Stimulated activated CD4-positive, alpha-beta T cell treated with anti-CD3 and anti-CD28 coated beads, Interleukin-2, amount 100 ng/mL, for 4 hours (primary cell): ENCODE measurements at regions not wholly inside any gene's neighbourhood (a gene's known extent, or its start where the extent isn't known, plus 50 kb on each side); places are given as distances from the start of the nearest gene placed in this dataset.
"Not testable (repeated sequence)": the region's sequence is repeated elsewhere in the genome, so short reads cannot be mapped to it uniquely, and the experiment has no call there.

Experiments used
- DNase-seq: peaks from one replicate; pipeline ENCODE4 v3.0.0-alpha.2; 2020; ENCODE audit warnings: low read depth

DNA sequence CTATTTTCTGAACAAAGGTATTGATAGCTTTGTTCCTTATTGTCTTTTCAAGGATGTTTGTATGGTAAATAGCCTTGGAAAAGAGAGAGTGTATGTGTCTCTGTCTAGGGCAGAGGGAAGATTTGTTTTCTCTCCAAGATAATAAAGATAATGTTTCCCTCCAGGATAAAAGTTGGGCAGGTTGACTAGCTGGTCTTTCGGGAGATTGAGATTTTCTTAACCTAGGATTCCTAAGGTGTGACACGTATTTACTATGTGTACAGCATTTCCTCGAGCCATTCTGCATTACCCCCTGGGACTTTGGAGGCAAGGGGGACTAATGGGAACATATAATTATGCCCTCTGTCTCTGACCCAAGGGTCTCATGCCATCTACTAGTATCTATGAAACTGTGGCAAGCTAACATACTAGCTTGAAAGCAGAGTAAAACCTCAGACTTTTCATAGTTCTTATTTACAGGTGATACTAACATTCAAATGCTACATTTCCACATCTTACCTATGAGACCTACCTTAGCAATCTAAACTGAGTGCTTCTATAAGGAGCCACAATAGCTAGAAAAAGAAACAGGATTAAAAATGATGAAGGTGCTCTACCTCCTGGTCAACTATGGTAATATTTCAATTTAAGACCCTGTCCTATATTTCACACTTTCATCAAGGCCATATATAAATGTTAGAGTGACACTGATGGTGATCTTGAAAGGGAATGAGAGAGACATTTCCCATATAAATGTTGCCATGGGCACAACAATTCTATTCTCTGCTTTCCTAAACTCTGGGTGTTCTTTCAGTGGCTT is 252.9 kb upstream of the CBLB start:
- no peak for DNase-seq

DNA sequence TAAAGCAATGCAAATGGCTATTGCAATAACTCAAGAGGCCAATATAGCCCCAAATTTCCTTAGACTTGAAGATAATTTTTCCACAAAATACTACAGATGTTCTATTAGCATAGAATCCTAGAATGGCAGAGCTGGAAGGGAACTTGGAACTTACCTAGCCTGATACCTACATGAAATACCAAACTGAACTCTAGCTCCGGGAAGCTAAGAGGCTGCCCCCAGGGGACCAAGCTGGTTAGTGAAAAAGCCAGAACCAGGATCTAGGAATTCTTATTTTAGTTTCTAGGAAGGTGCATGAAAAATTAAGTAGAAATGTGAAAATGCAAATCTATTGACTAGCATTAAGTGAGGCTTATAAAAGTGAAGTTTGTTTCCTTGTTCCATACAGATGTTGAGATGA is 256.0 kb upstream of the CBLB start:
- no peak for DNase-seq

DNA sequence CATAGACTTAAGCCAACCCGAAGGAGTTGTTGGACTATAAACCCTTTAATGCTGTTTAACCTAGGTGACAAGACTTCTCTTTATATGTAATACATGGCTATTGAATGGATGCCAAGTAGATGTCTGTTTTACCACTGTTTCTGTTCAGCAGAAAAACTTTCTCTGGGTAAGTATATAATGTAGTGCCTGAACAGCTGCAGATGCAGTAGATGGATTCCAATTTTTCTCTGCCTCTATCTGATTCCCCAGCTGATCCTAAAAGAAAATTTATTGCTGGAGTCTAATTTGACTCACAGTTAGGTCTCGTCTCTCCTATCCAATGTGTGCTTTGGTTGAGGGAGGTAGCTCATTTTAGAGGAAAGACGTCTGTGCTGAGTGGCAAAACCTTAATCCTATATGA is 256.5 kb upstream of the CBLB start:
- DNase-seq: no peak

DNA sequence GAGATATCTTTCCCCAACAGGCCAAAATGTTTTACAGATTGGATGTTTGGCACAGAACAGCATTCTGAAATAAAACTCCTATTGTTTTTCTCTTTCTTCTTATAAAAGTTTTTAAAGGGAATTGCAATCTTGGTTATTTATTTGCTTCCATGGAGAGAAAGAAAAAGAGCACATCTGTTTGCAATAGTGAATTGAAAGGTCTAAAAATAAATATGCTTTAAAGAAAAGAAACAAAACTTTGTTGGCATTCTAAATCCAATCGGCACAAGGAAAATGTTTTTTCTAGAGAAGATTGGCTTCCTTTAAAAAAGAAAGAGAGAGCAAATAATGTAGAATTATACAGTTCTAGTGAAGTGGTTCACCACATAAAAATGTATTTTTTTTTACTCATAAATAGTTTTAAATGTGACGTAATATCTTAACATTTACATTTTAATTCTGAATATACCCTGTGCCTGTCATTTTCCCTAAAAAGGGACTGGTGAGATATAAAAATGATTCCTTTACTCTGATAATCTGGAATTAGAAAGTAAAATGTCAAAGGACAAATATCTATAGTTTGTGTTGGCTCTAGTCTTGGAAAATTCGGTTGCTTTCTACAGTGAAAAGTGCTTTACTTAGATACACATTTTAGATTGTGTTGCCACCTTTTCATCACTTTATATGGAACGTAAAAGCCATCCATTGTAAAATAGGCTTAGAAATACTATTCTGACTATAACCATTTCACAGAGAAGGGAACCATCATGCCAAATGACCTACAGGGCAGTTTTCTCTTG is 257.4 kb upstream of the CBLB start:
- no peak for DNase-seq

DNA sequence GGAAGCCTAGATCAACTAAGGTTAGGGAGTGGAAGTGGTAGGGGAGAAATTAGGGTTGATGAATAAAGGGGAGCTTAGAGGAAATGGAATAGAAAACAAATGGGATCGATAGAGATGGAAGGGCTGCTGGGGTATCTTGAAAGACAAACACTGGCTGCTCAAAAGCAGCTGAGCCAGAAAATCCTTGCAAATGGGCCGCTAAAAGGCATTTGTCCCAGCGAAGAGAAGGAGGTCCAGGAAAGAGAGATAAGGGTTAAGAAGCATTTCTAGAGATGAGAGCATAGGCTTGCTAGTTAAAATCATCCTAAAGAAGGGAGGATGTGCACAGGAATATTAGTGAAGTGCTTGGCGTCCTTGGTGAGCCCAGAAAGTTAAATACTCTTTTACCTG is 258.0 kb upstream of the CBLB start:
- no peak for DNase-seq

DNA sequence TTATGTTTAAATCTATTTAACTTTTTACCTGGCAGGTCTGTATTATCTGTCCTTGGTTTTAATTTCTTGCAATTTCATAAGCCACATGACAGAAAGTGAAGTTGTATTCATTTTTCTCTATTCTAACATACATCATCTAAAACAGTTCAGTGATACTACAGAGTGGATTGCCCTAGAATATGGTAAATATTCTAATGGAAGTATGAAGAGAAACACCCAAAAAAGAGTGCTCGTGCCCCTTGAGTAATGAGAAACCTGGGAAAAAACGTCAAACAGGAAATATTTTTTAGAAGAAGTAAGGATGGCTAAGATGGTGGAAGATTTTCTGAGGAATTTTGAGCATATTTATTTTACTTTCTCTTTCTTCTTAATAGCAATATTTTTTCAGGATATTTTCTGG is 261.1 kb upstream of the CBLB start:
- no peak for DNase-seq

DNA sequence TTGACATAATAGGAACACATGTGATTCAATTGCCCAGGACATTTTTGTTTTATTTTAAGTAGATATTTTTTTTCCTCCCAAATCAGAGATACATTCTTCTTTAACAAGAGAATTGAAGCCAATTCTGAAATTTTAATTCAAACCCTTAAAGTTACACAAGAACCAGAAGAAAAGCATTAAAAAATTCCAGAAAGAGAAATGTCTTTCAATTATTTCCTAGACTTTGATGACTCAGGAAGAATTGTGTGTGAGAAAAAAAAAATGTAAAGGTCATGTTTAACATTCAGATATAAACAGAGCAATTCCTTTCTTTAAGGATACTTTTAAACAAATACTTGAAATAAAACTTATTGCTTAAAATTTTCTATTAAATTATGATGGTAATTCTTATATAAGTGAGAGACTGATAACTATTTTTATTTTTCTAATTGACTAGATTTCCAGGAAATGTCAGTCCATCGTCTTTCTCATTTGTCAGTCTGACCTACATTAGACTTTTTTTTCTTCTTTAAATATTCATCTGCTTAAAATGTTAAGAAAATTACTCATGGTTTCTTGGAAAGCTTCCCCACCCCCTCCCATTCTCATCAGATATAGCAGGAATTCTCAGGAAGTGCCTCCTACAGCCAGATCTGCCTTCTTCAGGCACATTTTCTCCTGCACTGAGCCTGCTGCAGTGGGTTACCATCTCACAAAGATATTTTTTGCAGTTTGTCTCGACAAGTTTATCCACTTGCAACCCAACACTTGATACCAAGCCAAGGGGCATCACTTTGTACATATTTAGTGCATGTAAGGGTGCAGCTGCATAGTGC is 261.8 kb upstream of the CBLB start:
- no peak for DNase-seq

DNA sequence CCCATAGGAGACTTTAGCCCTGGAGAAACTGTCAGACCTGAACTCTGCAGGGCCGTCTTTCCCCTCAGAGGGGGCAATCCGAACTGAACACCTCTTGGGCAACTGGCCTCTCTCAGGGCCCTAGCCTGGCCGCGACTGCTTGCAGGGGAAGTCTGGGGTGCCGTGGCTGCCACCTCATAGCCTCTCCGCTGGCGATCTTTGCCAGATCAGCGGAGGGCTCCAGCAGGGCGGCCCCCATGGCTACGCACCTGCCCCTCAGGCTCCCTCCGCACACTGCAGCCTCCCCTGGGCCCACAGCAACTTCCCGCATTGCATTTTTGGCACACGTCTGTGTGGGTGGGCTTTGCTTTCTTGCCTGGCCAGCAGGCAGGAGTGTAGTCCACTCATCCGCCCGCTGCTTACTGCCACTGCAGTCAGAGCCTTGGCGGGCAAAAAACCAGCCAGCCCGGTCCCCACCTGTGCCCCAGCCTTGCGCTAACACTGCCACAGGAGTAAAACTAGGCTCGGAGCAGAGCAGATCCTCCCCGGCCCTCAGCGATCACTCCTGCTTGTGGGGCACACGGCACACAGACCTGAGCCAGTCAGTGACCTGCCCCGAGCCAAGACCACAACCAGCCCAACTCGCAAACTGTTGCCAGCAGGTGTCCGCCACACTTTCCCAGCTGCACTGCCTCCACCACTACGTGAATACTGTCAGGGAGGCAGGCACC is 266.8 kb upstream of the CBLB start:
- DNase-seq: no peak

DNA sequence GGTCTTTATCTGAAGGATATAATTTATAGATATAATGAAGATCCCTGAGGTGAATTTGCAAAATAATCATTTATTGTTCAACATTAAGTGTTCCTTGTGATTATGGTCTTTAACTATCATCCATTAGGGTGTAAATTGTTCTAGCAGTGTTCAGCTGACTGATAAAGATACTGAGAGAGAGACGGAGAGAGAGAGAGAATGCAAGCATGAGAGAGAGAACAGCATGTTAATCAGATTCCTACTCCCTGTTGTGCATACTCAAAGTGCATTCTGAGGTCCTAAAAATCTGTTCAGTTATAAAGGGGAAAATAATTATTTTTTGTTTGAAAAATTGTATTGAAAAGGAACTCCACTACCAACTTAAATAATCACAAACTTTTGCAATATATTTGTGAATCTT is 271.0 kb upstream of the CBLB start:
- DNase-seq: no peak

DNA sequence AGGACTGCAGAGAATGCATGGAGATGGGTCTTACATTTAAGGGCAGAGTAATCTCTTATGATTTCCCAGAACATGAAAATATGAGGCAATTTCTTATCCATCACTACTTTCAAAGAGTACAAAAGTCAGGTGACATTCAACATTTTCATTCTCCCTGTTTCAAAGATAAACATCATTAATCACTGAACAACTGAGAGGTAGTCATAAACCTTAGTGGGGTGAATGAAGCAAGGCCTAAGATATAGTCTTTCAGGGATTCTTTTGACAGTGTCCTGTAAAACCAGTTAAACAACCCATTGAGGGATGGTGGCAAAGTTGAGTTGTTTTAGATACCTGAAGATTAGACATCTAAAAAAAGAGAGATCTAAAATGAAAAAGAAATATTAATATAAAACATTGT is 271.6 kb upstream of the CBLB start:
- DNase-seq: no peak

DNA sequence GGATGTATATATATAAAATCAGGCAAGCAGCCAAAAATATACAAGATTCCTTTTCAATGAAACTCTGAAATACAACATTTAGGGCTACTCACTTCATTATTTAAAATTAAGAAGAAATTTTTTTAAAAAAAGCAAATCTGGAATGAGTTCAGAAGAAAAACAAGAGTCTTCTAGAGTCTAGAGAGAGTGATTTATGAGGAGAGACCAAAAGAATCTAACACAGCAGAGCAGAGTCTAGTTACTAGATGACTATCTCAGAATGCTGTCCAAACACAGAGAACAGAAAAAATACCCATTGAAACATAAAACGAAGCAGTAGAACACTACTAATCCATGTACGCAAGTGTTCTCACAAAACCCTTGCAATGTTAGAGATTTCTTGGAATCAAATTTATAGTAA is 275.2 kb upstream of the CBLB start:
- DNase-seq: no peak

DNA sequence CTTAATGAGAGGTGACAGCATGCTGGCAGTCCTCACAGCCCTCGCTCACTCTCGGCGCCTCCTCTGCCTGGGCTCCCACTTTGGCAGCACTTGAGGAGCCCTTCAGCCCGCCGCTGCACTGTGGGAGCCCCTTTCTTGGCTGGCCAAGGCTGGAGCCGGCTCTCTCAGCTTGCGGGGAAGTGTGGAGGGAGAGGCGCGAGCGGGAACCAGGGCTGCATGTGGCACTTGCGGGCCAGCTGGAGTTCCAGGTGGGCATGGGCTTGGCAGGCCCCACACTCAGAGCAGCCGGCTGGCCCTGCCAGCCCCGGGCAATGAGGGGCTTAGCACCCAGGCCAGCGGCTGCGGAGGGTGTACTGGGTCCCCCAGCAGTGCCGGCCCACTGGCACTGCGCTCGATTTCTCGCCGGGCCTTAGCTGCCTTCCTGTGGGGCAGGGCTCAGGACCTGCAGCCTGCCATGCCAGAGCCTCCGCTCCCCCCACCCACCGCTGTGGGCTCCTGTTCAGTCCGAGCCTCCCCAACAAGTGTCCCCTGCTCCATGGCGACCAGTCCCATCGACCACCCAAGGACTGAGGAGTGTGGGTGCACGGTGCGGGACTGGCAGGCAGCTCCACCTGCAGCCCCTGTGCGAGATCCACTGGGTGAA is 279.7 kb upstream of the CBLB start:
- DNase-seq: not testable (repeated sequence)

DNA sequence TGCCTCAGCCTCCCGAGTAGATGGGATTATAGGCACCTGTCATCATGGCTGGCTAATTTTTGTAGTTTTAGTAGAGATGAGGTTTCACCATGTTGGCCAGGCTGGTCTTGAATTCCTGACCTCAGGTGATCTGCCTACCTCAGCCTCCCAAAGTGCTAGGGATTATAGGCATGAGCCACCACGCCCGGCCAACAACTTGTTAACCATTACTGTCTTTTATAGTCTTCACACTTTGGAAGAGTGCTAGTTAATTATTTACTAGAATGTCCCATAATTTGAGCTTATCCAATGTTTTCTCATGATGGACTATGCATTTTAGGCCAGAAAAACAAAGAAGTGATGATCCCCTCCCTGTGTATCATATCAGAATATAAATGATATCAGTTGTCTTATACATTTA is 288.6 kb upstream of the CBLB start:
- DNase-seq: no peak

DNA sequence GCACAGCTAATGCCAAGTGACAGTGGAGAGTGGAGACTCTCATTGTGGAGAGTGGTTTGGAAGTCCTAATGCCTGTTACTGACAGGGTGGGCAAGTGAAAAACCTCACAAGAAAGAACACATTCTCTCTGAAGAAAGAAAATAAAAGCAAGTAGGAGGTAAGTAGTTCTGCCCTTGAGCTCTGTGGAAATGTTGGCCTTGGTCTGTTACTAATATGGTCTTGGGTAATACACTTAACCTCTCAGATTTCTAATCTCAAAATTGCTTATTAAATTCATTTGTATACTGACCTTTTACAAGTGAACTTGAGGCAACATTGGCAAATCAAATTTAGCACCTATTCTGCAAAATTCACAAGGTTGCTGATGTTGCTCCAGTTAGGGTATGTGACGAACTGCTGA is 291.6 kb upstream of the CBLB start:
- no peak for DNase-seq

DNA sequence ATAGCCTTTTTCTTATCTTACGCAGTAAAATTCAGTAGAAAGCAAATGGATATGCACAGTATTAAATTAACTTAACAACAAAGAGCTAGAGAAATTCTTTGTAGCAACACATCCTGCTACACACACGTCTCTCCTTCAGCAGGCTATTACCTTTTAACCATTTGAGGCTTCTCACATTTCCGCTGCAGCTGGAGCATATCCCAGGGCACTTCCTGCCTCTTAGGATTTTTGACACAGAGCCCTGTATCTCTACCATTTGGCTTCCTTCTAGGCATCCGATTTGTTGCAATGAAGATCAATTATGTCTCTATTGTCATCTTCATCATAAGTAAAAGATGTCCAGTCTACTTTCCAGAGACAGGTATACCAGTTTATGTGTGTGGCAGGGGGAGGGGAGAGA is 292.4 kb upstream of the CBLB start:
- DNase-seq: no peak

DNA sequence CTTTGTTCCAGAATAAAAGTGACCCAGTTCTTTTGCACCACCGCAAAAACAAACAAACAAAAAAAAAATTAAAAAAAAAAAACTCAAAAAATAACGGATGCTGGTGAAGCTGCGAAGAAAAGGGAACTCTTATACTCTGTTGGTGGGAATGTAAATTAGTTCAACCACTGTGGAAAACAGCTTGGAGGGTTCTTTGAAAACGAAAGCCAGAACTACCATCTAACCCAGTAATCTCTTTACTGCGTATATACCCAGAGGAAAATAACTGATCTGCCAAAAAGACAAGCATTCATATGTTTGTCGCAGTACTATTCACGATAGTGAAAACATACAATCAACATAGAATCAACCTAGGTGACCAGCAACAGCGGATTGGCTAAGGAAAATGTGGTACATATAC is 298.9 kb upstream of the CBLB start:
- DNase-seq: no peak

DNA sequence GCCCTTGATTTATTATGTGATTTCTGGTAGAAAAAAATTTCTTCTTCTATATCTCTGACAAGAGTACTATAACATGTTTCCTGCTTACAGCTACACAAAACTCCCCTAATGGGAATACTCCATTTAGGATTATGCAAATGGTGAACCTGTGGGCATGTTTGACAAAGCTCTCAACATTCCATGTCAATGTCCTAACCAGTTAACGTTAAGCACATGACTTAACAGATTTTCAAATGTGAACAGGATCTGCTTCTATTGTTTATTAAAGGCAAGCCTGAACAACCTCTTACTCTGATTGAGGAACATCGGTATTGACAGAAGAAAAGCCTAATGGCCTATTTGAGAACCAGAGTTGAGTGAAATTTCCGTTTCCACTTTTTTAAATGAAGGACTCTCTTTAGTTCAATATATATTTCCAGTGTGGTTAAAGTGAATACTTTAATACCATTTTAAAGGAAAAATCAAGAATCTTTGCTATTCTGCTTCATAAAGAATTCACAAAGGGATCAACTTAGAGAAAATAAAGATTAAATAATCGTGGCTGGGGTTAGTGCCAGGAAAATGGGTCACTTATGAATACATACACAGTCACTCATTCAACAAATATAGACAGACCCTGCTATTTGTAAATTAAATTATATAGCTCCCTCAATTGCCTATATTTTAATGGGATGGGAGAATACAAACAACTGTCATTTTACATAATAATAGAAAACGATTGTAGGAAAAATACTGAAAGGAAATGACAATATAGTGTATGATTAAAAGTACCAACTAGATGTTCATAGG is 300.3 kb upstream of the CBLB start:
- DNase-seq: no peak

DNA sequence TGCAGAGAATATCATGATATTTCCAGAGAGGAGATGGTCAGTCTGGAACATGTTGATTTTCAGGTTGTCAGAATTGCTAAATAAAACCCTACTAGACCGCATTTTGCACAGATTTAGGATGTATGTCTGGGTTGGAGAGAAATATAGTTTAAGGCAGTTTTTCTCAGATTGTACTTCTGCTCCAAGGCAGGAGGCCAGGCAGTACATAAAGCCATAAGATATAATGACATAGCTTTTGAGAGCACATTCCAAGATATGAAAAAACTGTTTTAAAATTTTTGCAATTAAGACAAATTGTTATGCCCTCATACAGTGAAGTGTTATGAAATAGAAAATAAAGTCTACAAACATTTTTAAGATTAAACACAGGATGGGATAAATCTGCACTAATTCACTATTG is 301.8 kb upstream of the CBLB start:
- no peak for DNase-seq

DNA sequence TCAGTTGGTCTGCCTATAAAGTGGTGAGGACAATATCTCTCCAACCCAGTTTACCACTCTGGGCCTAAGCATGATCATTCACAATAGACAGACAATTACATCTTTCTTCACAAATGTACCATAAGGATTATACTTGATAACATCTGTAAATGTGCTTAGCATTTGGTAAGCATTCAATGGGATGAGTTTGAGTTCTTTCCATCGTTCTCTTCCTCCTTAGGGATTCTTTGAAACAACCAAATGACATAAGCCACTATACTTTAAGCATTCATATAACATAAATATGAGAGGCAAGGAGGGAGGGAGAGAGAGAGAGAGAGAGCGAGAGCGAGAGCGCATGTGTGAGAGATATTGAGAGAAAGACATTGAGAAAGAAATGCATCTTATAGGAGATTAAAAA is 303.3 kb upstream of the CBLB start:
- DNase-seq: no peak

DNA sequence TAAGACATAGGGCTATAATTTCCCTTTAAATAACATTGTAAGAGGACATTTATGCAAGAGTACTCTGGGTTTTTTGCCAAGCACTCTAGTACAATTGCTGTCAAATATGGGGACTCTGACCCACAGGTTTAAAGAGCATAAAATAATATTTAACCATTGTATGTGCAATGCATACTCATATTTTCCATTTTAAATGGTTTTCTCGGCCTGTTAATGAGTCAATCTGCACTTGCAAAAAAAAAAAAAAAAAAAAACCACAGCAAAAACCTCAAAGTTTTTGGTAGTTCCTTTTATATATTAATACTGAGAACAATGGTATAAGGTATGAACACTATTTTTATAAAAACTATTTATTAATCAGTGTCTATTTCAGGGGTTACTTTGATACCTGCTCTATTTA is 304.0 kb upstream of the CBLB start:
- no peak for DNase-seq

DNA sequence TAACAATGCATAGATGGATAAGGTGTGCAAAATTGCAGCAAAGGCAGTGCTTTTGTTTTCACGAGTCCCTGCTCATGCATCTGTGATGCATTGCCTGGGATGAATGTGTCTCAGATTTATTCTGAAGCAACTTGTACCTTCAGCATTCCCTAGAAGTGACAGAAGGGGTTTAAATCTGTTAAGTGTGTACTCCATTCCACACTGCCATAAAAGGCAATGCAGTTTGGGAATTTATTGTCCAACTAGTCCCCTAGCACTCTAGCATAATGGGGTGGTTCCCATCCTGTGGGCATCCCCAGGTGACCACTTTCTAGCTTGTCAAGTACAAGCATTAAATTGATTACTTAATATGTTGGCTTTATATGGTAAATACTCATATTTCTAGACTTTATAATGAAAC is 306.5 kb upstream of the CBLB start:
- DNase-seq: no peak
